Activated T-cell treated with anti-CD3 and anti-CD28 coated beads, Interleukin-2, amount 50 U/mL, for 72 hours (primary cell): ENCODE measurements at regions not wholly inside any gene's neighbourhood (a gene's known extent, or its start where the extent isn't known, plus 50 kb on each side); places are given as distances from the start of the nearest gene placed in this dataset.

Experiments used
- ATAC-seq, 2 donors: fragments of 150-1000 bp; cut with Tn5 transposase; replicated peaks in 1 of 2; 2 replicates each; pipeline ENCODE4 v1.10.0; 2021; ENCODE audit warnings: moderate library complexity in 2 of 2, mild to moderate bottlenecking in 1 of 2
- DNase-seq, 2 donors: peaks; one replicate each; pipeline ENCODE4 v3.0.0; 2021 to 2022; ENCODE audit warnings: mixed read lengths in 1 of 2
- H3K27ac Mint-ChIP-seq: one replicate; pipeline ENCODE4 v1.8.0; 2022; ENCODE audit warnings: mild to moderate bottlenecking, moderate library complexity, mixed read lengths
- H3K27me3 Mint-ChIP-seq: one replicate; pipeline ENCODE4 v1.8.0; 2022; ENCODE audit warnings: low read depth, mixed read lengths
- H3K36me3 Mint-ChIP-seq, 2 donors: one replicate each; pipeline ENCODE4 v1.8.0; 2022; ENCODE audit warnings: mixed read lengths in 2 of 2, mild to moderate bottlenecking in 1 of 2; ENCODE audit not compliant: insufficient read depth in 2 of 2
- H3K4me1 Mint-ChIP-seq: one replicate; pipeline ENCODE4 v1.8.0; 2022; ENCODE audit warnings: low read depth, mixed read lengths
- H3K4me3 Mint-ChIP-seq, 2 donors: one replicate each; pipeline ENCODE4 v1.8.0; 2022; ENCODE audit warnings: mild to moderate bottlenecking in 2 of 2, mixed read lengths in 2 of 2, moderate library complexity in 2 of 2
- H3K9me3 Mint-ChIP-seq, 2 donors: one replicate each; pipeline ENCODE4 v1.8.0; 2022; ENCODE audit warnings: mixed read lengths in 2 of 2

DNA sequence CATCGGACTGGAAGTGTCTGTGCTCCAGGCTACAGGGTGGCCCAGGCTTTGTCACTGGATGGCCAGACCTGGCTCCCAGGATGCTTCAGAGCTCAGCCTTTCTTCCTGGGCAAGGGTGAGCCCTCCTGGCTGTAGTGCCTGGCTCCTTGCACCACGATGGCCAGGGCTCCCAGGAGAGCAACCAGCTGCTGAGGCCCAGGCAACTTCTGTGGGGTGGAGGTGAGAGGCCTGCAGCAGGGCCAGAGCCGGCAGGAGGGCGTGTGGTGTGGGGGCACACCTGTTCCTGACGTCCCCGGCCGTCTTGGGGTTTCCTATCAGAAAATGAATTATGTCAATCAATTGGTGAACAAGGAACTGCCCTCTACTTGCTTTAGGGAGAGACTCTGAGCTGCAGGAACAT, 82.1 kb downstream of the DHCR7 start:
- no peak overlapping the region for H3K4me3 Mint-ChIP-seq

DNA sequence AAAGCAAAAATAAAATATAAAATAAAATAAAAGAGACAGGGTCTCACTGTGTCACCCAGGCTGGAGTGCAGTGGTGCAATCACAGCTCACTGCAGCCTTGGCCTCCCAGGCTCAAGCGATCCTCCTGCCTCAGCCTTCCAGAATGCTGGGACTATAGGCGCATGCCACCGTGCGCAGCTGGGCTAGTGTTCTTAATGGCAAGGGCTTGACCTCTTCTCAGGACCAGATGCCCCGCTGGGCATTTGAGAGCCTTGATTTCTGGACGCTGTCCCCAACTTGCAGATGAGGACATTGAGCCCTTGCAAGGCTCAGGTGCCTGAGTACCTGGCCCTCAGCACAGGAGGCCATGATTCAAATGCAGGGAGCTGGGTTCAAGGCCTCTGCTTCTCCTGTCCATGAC, 82.6 kb downstream of the DHCR7 start:
- no peaks in the 10 kb centered on the region for H3K36me3 Mint-ChIP-seq
- H3K4me3 Mint-ChIP-seq: no peak overlapping the region
- H3K27ac Mint-ChIP-seq: no peak overlapping the region
- DNase-seq (no peak), ATAC-seq (no peak)
- H3K9me3 Mint-ChIP-seq: no peaks in the 10 kb centered on the region
- H3K27me3 Mint-ChIP-seq: no peaks in the 10 kb centered on the region
- no peaks in the 10 kb centered on the region for H3K4me1 Mint-ChIP-seq

More for the DNA sequence above, 82.1 kb downstream of the DHCR7 start:
- DNase-seq (no peak), ATAC-seq (no peak)
- Mint-ChIP-seq H3K36me3 (no peaks in the 10 kb centered on the region), H3K27me3 (no peaks in the 10 kb centered on the region), H3K27ac (no peak overlapping the region), H3K9me3 (no peaks in the 10 kb centered on the region), H3K4me1 (no peaks in the 10 kb centered on the region)

- H3K27me3 Mint-ChIP-seq: no peaks in the 10 kb centered on the region
- no peaks in the 10 kb centered on the region for H3K36me3 Mint-ChIP-seq
- ATAC-seq (no peak), DNase-seq (no peak)
- no peak overlapping the region for H3K27ac Mint-ChIP-seq
- no peaks in the 10 kb centered on the region for H3K4me1 Mint-ChIP-seq
- no peak overlapping the region for H3K4me3 Mint-ChIP-seq
- H3K9me3 Mint-ChIP-seq: no peaks in the 10 kb centered on the region
Measured at GRCh38 chr11:71364806-71365205, 83.4 kb downstream of the DHCR7 start.

- H3K4me3 Mint-ChIP-seq: no peak overlapping the region
- H3K9me3 Mint-ChIP-seq: no peaks in the 10 kb centered on the region
- H3K4me1 Mint-ChIP-seq: no peaks in the 10 kb centered on the region
- ATAC-seq (no peak), DNase-seq (no peak)
- no peaks in the 10 kb centered on the region for H3K36me3 Mint-ChIP-seq
- no peak overlapping the region for H3K27ac Mint-ChIP-seq
- H3K27me3 Mint-ChIP-seq: no peaks in the 10 kb centered on the region
Measured at GRCh38 chr11:71364176-71364671, 84.0 kb downstream of the DHCR7 start.

GRCh38 chr11:71363721-71364120, 84.5 kb downstream of the DHCR7 start:
- no peaks in the 10 kb centered on the region for H3K36me3 Mint-ChIP-seq
- H3K4me3 Mint-ChIP-seq: no peak overlapping the region
- H3K27me3 Mint-ChIP-seq: no peaks in the 10 kb centered on the region
- DNase-seq: no peak
- H3K9me3 Mint-ChIP-seq: no peaks in the 10 kb centered on the region
- no peak for ATAC-seq
- H3K4me1 Mint-ChIP-seq: no peaks in the 10 kb centered on the region
- no peak overlapping the region for H3K27ac Mint-ChIP-seq

- H3K36me3 Mint-ChIP-seq: no peaks in the 10 kb centered on the region
Measured at GRCh38 chr11:71358963-71359567, 89.1 kb downstream of the DHCR7 start.

DNA sequence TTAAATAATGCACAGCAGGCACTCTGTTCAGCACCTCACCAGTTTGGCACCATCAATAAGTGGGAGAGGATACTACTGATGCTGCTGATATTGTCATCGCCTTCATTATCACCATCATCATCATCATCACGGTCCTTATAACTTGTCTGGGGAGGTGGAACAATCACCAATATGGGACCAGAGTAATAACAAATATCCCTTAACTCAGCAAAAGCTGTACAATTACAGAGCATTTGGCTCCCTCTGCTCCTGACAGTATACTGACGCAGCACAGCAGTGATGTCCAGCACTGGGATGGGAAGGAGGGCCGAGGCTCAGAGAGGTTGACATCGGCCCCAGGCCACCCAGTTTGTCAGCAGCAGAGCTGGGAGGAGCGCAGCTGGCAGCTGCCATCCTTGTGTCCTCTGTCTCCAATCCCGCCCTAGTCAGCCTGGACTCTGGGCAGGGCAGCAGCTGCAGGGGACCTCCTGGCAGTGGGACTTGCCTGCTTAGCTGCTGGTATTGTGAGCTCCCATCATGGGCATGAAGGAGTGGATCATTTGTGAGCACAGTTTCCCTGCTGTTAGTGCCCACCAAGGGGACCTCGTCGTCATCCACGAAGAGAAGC, 90.0 kb downstream of the DHCR7 start:
- H3K36me3 Mint-ChIP-seq: no peaks in the 10 kb centered on the region
- DNase-seq: no peak
- H3K9me3 Mint-ChIP-seq: no peaks in the 10 kb centered on the region
- H3K4me1 Mint-ChIP-seq: no peaks in the 10 kb centered on the region
- no peak overlapping the region for H3K27ac Mint-ChIP-seq
- H3K4me3 Mint-ChIP-seq: no peak overlapping the region
- no peaks in the 10 kb centered on the region for H3K27me3 Mint-ChIP-seq
- ATAC-seq: no peak

More at GRCh38 chr11:71358963-71359567, 89.1 kb downstream of the DHCR7 start:
- Mint-ChIP-seq H3K4me1 (no peaks in the 10 kb centered on the region), H3K9me3 (no peaks in the 10 kb centered on the region), H3K27ac (no peak overlapping the region), H3K4me3 (no peak overlapping the region), H3K27me3 (no peaks in the 10 kb centered on the region)
- no peak for ATAC-seq
- DNase-seq: no peak

DNA sequence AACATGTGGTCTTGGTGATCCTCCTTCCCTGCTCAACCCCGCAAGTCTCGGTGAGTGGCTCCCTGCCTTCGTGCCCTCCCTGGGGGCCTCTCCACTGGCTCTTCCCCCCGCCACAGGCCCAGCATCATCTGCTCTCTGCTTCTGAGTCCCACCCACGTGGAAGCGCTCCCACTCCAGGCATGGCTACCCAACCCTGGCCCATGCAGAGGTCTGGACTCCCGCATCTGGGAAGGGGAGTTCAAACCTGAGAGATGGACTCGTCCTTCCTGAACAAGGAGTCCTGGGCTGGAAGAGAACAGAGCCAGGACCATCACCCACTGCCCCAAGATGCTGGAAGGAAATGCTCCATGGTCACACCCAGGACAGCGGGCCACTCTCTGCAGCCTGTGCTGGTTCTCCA, 90.8 kb downstream of the DHCR7 start:
- H3K27ac Mint-ChIP-seq: no peak overlapping the region
- H3K36me3 Mint-ChIP-seq: no peaks in the 10 kb centered on the region
- DNase-seq (no peak), ATAC-seq (no peak)
- no peaks in the 10 kb centered on the region for H3K4me1 Mint-ChIP-seq
- H3K4me3 Mint-ChIP-seq: no peak overlapping the region
- no peaks in the 10 kb centered on the region for H3K27me3 Mint-ChIP-seq
- no peaks in the 10 kb centered on the region for H3K9me3 Mint-ChIP-seq

DNA sequence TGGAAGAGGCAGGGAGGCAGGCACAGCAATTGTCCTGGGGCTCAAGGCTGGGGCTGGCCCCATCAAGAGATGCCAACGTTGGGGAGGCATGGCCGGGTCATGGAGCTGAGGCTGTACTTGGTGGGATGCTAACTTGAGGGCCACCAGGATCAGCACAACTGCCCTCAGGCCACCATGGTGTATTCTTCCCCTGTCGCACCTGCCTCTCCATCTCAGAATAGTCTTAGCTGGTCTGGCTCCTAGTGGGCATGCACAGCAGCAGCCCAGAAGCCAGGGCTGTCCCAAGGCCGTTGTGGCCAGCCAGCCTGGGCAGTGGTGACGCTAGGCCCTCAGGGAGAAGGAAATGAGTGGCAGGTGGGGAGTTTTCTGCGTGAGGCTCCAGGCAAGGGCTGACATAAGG, 91.3 kb downstream of the DHCR7 start:
- Mint-ChIP-seq H3K27me3 (no peaks in the 10 kb centered on the region), H3K4me3 (no peak overlapping the region), H3K9me3 (no peaks in the 10 kb centered on the region), H3K36me3 (no peaks in the 10 kb centered on the region), H3K27ac (no peak overlapping the region), H3K4me1 (no peaks in the 10 kb centered on the region)
- ATAC-seq (no peak), DNase-seq (no peak)

- Mint-ChIP-seq H3K4me3 (no peak overlapping the region), H3K4me1 (no peaks in the 10 kb centered on the region), H3K27me3 (no peaks in the 10 kb centered on the region), H3K9me3 (no peaks in the 10 kb centered on the region), H3K27ac (no peak overlapping the region), H3K36me3 (no peaks in the 10 kb centered on the region)
- DNase-seq (no peak), ATAC-seq (no peak)
Measured at GRCh38 chr11:71356280-71356876, 91.8 kb downstream of the DHCR7 start.

DNA sequence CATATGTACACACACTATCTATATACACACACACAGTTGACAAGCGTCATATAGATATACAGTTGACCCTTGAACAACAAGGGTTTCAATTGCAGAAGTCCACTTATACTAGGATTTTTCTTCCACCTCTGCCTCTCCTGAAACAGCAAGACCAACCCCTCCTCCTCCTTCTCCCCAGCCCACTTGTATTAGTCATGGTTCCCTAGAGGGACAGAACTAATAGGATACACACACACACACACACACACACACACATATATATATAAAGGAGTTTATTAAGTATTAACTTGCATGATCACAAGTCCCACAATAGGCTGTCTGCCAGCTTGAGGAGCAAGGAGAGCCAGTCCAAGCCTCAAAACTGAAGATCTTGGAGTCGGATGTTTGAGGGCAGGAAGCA, 92.9 kb downstream of the DHCR7 start:
- Mint-ChIP-seq H3K4me3 (no peak overlapping the region), H3K27ac (no peak overlapping the region), H3K9me3 (no peaks in the 10 kb centered on the region), H3K27me3 (no peaks in the 10 kb centered on the region), H3K36me3 (no peaks in the 10 kb centered on the region), H3K4me1 (no peaks in the 10 kb centered on the region)
- DNase-seq: no peak
- ATAC-seq: no peak

DNA sequence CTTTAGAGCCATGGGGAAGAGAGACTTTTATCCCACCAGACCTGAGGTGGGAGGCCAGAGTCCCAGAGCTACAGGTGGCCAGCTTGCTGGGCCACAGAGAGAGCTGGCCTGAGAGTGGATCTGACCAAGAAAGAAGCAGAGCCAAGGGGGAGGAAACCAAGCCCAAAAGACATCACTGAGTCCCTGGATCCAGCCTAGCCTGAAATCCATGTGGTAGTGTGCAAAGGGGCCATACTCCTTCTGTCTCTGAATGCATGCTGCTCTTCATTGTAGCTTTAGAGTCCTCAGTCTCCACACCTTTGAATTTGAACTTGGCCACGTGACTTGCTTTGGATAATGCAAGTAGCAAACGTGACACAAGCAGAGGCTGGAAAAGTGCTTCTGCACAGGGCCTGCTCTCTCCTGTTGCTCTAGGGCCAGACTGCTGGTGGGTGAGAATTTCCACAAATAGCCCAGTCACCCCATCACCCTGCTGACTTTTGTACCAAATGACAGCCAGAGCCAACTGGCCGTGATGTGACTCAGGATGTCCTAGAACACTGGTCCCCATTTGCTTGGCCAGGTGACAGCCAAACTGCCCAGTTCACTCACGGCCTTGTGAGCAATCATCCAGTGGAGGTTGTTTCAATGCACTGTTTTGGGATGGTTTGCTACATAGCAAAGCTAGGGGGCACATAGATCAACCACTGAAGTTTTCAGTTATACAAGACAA, 93.6 kb downstream of the DHCR7 start:
- H3K27me3 Mint-ChIP-seq: no peaks in the 10 kb centered on the region
- H3K4me3 Mint-ChIP-seq: no peak overlapping the region
- DNase-seq (no peak), ATAC-seq (no peak)
- H3K27ac Mint-ChIP-seq: no peak overlapping the region
- H3K36me3 Mint-ChIP-seq: no peaks in the 10 kb centered on the region
- H3K4me1 Mint-ChIP-seq: no peaks in the 10 kb centered on the region
- H3K9me3 Mint-ChIP-seq: no peaks in the 10 kb centered on the region

GRCh38 chr11:71352748-71353147, 95.4 kb downstream of the DHCR7 start:
- no peak overlapping the region for H3K4me3 Mint-ChIP-seq
- DNase-seq: no peak
- ATAC-seq: no peak
- H3K9me3 Mint-ChIP-seq: no peaks in the 10 kb centered on the region
- peaks cover 7% of the 10 kb centered on the region for H3K27me3 Mint-ChIP-seq
- no peak overlapping the region for H3K27ac Mint-ChIP-seq
- no peaks in the 10 kb centered on the region for H3K36me3 Mint-ChIP-seq
- H3K4me1 Mint-ChIP-seq: no peaks in the 10 kb centered on the region
